ENCODE measurements at regions not wholly inside any gene's neighbourhood (a gene's known extent, or its start where the extent isn't known, plus 50 kb on each side); places are given as distances from the start of the nearest gene placed in this dataset.
"Not testable (repeated sequence)": the region's sequence is repeated elsewhere in the genome, so short reads cannot be mapped to it uniquely, and the experiment has no call there.

DNA sequence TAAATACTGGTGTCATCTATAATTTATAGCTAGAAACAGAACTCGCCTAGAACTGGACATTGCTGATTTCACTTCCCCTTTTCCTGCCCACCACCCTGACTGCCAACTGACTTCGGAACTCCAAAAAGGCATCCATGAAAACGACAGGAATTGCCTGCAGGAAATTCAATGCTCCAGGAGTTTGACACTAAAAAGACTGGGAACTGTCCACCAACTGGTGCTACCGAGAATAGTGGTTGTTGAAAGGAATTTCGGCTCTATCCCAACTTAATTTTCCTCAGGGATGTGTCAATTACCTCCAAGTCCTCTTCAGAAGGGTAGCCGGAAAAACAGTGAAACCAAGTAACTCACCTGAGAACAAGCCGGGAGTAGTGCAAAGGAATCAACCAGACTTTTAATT, 440.0 kb downstream of the PRELID2 start:
- not testable (repeated sequence) for H3K4me3 ChIP-seq (ENCODE audit: low read depth, low read length)

DNA sequence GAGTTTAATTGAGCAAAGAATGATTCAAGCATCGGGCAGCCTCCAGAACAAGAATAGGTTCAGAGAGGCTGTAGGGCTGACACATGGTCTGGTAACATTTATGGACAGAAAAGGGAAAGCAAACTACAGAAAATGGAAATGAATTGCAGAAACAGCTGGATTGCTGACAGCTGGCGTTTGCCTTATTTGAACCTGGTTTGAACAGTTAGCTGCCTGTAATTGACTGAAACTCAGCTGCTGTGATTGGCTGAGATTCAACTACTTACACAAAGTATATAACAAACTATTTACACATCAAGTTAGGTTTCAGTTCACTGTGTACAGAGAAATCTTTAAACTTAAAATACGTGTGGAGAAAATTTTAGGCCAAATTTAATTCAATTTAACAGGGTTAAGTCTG, 441.7 kb downstream of the PRELID2 start:
- no peak overlapping the region for H3K4me3 ChIP-seq (ENCODE audit: low read depth, low read length)

DNA sequence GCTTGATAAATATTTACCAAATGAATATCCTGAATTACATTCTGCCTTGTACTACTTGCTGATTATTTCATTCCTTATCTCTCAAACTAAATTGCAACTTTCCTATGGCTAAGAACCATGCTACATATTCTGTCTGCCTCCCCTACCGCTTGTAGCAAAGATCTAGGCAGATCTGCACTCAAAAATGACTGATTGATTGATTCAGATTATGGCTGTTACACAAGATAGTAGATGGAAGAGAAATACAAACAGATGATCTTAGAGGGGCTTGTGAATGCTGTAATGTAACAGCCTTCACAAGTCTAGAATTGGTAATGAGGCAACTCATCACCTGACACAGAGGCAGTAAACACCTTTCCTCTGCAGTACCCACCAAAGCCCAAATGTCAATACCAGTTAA, 446.1 kb downstream of the PRELID2 start:
- H3K4me3 ChIP-seq (ENCODE audit: low read depth, low read length) = no peak overlapping the region

DNA sequence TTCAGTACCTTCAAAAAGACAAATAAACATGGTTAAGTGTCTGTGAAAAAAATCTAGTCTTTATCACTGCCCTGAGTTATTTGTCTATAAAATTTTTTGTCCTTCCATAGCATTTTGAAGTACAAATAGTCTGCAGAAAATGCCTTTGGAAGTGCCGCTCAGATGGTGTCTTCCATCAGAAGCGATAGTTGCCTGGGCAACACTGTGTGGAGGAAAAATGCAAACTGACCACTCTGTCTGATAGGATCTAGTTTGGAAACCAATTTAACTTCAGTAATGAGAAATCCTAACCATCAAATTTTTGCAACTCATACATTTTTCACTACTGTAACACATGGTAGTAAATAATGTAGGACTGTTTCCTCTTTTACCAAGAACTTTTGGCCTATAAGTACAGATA, 449.9 kb downstream of the PRELID2 start:
- no peak overlapping the region for H3K4me3 ChIP-seq (ENCODE audit: low read depth, low read length)

DNA sequence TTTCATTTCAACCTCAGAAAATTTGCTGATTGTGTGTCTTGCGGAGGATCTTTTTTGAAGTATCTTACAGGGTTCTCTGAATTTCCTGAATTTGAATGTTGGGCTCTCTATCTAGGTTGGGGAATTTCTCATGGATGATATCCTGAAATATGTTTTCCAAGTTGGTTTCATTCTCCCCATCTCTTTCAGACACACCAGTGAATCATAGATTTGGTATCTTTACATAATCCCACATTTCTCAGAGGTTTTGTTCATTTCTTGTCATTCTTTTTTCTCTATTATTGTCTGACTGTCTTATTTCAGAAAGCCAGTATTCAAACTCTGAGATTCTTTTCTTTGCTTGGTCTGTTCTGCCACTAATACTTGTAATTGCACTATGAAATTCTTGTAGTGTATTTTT, 456.9 kb downstream of the PRELID2 start:
- H3K4me3 ChIP-seq (ENCODE audit: low read depth, low read length) = no peak overlapping the region

DNA sequence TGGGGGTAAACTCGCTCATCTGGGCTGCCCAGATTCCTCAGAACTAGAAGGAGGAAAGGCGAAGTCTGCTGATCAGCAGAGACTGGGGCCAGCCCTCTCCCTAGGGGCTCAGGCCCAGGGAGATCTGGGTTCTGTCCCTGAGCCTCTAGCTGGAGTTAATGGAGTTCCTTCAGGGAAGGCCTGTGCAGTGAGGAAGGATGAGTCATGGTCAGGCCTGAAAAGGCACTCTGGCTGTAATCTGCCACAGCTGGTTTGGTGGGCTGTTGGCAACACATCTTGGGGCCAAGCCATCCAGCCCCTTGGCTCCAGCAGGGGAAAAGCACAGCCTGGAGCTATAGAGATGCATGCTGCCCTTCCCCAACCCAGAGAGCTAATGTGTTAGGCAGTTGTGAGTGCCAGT, 459.6 kb downstream of the PRELID2 start:
- no peak overlapping the region for H3K4me3 ChIP-seq (ENCODE audit: low read depth, low read length)

DNA sequence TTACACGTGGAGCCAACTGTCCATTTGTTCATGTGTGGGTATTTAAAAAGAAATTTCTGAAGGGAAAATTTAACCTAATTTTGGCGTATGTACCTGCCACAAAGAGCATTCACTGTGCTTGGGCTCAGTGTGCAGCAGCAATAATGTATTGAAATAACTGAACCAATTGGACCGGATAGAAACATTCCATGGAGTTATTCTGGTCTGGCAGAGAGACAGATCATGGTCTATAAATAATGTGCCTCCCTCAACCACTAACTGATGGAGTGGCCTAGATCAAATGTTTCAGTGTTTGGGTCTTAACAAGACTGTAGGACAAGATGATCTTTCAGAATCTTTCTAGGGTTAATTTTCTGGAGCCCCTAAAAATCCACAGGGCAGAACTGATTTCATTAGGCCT, 469.7 kb downstream of the PRELID2 start:
- H3K4me3 ChIP-seq (ENCODE audit: low read depth, low read length) = no peak overlapping the region

DNA sequence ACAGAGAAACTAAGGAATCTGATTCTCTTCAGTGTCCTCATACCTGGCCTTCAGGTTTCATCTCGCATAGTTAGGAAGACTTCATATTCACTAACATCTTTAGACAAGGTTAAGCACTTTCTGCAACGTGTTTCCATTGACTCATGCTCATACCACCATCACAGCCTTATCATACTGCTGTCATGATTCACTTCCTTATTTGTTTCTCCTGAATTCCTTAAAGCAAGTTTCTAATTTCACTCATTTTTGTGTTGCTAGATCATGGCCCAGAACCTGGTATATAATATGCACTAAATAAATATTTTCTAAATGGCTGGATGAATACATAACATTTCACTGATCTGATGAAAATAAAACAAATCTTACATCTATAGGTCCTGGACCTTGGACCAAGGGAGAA, 472.9 kb downstream of the PRELID2 start:
- no peak overlapping the region for H3K4me3 ChIP-seq (ENCODE audit: low read depth, low read length)

DNA sequence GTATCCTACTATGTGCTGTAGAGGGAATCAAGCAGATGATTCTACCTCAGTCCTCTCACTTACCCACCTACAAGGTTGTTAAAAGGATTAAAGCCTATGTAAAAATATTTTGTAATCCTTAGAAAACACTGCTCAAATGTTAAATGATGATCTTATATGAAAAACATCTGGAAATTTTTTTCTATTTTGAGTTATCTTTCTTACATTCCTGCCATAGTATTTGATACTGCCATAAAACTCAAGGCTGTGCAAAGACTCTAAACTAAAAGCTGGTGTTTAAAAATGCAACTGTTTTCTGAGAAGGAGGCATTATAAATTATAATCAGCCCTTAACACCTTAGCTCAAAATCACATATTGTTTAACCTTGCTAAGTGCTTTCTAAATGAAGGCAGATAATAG, 474.2 kb downstream of the PRELID2 start:
- no peak overlapping the region for H3K4me3 ChIP-seq (ENCODE audit: low read depth, low read length)

DNA sequence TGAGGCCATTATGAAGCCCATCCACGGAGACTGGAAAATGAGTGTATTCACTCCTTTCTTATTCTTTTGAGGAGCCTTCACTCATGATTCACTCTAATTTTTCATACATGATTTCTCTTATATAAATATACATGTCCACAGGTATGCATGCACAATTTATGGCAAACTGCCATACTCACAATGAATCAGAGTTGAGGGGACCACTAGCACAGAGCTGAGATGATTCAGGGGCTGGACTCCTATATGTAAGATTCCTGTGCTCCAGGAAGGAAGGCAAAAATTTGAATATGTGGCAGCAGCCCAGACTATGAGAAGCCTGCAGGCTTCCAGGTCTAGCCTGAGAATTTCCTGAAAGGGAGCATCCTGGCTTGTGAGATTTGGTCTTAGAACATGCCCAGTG, 484.6 kb downstream of the PRELID2 start:
- no peak overlapping the region for H3K4me3 ChIP-seq (ENCODE audit: low read depth, low read length)

DNA sequence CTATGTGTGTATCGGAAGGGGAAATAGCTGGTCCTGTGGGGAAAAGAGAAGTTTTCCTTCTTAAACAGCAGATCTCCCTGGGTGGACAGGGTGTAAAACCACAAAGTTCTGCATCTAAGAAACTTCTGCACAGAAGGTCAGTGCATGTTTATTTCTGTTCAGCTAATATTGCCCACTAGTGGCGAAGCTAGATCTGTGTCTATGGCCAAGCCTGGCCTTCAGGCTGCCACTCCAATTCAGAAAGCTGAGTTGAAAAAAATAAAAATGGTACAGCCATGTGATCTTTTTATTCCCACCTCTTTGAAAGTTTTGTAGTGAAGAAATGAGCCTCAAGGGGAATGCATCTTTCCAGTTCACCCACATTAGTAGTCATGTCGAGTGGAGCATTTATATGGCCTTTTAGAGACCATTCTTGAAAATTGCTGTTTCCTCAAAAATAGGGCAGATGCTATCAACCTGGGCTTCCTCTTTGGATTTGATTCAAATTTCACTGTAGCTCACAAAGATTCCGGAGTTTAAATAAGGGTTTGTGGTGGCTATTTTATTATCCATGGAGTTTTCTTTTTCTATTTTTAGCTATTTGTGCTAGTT, 488.0 kb downstream of the PRELID2 start:
- H3K4me3 ChIP-seq (ENCODE audit: low read depth, low read length) = no peak overlapping the region

DNA sequence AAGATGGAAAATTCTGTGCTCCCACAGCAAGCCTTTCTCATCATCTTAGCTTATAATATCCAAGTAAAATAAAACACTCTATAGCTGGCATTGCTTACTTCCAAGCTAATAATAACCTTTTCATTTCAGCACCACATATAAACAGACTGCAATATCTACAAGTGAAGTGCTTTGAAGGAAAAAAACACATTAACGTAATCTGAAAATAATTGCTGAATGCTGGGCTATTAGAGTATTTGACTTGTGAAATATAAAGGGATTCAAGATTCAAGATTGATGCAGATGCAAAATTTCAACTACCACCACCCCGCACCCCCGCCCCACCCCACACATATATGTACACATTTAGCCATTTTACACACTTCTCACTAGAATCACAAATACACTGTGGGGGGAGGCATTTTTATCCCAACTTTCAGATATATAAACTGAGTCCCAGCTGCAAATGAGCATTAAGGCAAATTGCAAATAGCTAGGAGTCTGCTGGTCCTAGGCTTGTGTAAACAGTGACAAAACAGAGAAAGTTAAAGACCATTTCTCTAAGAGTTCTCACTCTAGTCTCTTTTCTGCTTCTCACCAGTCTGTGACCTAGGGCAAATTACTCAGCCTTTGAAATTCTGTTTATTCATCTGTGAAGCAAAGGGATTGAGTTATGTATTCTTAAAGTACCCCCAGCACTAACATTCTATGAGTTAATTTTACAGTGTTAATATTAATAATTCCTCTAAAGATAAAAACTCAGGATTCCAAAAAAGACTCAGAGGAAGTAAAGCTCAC, 489.4 kb downstream of the PRELID2 start:
- no peak overlapping the region for H3K4me3 ChIP-seq (ENCODE audit: low read depth, low read length)

DNA sequence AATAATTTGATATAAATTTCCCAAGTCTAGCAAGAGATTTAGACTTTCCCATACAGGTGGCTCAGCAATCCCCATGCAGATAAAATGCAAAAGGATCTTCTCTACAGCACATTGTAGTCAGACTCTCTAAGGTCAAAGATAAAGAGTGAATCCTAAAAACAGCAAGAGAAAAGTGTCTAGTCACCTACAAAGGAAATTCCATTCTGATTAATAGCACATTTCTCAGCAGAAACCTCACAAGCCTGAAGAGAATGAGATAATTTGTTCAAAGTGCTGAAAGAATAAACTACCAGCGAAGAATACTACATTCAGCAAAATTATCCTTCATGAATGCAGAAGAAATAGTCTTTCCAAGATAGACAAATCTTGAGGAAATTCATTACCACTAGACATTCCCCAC, 493.3 kb downstream of the PRELID2 start:
- H3K4me3 ChIP-seq (ENCODE audit: low read depth, low read length) = no peak overlapping the region

DNA sequence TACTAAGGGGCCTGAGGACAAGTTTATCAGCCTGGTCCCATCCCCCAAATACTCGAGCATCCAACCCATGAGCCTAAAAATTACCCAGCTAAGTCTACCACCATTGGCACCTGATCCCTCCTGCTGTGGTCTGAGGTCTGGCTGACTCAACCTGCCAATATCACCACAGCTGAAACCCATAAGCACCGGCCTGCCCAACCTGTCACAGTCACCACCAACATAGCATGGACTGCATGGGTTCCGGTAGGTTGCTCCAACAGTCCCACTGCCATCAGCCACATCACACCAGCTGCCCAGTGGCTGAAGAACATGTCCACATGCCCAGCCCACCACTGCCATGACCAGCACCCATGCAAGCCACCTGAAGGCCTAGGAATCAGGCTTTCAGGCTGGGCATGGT, 495.0 kb downstream of the PRELID2 start:
- no peak overlapping the region for H3K4me3 ChIP-seq (ENCODE audit: low read depth, low read length)

DNA sequence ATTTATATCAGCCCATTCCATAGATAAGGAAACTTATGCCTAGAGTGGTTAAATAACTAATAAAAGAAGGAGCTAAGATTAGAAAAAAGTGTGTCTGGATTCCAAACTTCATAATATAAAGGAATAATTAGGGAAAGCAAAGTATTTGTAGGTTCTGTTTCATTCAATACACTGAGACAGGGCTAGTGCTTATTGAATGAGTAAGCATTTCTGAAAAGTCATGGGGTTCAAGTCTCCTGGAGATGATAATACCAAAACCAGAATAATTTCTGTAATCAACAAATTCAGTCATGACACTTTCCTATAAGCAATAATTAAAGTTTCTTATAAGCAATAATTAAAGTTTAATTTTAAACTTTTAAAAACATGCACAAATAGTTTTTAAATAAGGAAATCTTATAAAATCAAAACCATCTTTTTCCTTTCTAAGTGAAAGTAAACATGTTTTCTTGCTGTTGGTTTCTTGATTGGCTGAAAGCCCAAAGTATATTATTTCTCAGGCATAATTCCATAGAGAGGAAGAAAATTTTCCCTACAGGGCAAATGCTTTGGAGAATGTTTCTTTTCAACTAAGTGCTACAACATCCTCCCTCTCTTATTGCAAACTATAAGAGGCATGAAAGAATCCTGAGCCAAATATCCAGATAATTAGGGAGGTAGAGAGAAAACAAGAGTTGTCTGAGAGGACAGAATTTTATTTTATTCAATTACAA, 510.2 kb downstream of the PRELID2 start:
- no peak overlapping the region for H3K4me3 ChIP-seq (ENCODE audit: low read depth, low read length)

DNA sequence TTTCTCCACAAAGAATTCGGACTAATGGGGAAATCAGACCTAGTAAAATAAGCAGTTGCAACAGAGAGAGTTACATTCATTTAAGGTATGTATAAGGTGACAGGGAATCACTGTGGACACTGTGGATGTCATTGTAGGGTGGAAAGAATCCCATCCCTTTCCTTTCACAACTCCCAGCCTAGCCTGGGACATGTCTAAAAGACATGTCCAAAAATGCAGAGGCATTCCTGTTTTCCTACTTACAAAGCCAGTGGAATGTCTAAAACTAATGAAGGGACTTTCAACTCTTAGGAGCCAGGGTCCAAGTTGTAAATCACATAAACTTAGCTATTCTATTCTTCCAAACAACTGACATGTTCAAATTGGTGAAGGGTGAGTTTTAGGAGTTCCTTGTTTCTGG, 511.0 kb downstream of the PRELID2 start:
- no peak overlapping the region for H3K4me3 ChIP-seq (ENCODE audit: low read depth, low read length)

DNA sequence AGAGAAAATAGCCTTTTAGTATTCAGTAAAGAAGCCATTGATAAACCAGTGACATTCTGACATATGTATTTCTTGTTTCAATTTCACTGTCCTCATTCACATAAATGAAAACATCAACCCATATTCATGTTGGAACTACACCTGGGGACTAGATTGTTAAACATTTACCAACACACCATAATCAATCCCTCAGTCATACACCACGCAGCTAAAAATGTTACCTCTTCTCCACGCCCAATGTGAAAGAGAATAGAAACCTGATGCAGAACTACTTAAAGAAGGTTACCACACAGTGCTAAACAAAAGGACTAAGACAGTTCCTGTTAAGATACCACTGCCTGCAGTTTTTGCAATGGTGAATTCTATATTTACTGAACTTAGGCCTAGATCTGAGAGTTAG, 518.9 kb downstream of the PRELID2 start:
- no peak overlapping the region for H3K4me3 ChIP-seq (ENCODE audit: low read depth, low read length)

DNA sequence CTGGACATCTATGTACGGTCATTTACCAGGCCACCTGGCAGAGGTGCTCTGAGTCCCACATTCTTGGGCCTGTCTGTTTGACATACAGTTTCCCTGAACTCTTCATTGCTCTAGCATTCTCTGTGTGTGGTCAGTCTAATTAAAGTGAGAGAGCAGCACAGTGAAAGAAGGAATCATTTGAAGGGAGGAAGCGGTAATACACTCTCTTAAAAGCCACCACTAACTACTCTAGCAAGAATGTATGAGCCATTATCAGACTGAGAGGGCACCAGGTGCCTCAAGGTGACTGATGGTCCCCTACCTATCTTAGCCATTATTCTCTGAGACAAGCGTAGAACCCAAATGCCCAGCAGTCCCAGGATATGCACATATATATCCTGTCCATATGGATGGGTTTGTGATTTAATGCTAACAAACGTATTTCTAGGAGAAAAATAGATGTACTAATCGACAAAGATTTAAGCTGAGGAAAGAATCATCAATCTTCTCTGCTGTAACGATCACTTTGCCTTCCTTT, 527.2 kb downstream of the PRELID2 start:
- H3K4me3 ChIP-seq (ENCODE audit: low read depth, low read length) = no peak overlapping the region

DNA sequence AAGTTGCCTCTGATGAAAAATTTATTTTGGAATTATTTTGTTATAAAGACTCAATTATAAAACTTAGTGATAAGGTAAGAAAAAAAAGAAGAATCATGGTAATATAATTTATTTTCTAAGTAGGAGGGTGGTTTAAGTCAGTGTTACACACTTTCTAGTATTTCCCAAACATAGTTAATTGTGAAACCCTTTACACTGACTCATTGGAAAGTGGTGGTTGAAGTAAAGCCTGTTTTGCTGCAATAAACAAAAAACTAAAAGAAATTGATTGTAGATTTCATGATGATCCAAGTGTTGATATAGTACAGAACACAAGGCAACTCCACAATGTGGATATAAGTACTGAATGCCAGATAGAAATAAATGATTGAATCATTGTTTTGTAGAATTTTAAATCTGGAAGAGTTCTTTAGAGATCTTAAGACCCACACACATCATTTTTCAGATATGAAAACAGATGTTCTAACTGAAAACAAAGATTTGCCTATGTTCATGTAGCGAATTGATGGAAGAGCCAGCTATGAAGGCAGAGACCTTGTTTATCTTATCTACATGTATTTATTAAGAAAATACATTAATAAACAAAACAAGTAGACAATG, 539.8 kb downstream of the PRELID2 start:
- H3K4me3 ChIP-seq (ENCODE audit: low read depth, low read length) = no peak overlapping the region

DNA sequence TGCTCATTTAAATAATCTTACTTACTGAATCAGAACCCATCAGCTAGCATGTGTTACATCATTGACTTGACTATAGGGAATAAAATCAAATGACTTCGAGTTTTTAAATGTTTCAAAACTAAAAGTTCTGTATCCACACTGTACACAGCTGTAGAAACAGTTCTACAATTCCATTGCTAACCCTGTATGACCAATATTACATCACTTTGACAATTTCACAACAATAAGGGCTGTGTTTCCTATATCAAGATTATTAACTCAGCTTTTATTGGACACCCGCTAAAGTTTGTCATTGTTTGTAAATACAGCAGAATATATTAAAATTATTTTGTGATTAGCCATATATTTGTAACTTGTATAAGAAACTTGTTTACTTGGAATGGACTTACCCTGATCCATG, 540.8 kb downstream of the PRELID2 start:
- no peak overlapping the region for H3K4me3 ChIP-seq (ENCODE audit: low read depth, low read length)

DNA sequence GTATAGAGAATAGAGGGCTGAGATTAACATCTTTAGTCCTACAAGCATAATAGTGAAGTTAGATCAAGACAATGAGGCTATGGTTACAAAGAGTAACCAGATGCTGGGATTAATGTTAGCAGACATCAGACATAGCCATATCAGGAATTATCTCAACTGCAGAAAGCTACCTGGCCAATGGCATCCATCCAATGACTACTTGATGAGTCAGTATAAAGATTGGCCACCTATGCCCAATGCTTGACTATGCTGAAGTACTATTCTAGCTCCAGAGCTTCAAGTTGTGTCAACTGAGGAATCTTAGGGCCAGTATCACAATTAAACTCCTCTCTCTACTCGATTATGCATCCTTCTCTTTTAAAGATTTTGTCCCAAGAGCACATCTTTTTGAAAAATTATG, 541.4 kb downstream of the PRELID2 start:
- H3K4me3 ChIP-seq (ENCODE audit: low read depth, low read length) = no peak overlapping the region

DNA sequence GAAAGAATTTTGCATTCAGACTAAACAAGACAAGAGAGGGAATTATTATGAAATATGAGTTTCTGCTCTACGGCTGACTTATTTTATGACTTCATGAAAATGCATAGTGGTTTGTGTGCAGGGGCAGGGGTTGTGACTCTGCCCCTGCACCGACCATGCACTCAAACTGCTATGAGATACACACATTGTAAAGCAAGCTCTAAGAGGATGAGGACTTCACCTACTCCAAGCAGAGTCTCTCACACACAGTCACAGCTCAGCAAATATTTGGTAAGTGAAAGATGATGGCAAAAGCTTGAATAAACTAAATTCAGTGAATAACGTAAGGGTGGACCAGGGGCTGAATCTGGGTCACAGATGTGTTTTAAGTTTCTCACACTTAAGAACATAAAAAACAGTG, 542.9 kb downstream of the PRELID2 start:
- no peak overlapping the region for H3K4me3 ChIP-seq (ENCODE audit: low read depth, low read length)

All from iPS-11a (cell line).